ENCODE measurements at regions not wholly inside any gene's neighbourhood (a gene's known extent, or its start where the extent isn't known, plus 50 kb on each side); places are given as distances from the start of the nearest gene placed in this dataset.

DNA sequence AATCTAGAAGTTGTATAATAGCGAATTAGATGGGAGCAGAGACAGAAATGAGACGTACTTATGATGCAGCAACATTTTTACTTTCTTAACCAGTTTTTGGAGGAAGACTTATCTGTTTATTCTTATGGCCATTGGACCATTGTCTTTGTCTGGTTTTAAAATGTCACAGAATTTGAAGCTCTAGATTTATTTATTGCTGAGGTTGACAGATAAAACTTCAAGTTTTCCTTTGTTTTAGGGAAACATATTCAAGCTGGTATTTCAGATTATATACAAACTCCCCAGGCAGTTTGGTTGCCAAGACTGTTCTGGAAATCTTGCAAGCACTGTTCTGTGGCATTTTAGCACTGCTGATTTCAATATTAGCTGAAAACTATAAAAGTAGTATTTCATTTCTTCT is 1021.7 kb downstream of the GALC start (continued):
- TF ChIP-seq, protein P1, sequence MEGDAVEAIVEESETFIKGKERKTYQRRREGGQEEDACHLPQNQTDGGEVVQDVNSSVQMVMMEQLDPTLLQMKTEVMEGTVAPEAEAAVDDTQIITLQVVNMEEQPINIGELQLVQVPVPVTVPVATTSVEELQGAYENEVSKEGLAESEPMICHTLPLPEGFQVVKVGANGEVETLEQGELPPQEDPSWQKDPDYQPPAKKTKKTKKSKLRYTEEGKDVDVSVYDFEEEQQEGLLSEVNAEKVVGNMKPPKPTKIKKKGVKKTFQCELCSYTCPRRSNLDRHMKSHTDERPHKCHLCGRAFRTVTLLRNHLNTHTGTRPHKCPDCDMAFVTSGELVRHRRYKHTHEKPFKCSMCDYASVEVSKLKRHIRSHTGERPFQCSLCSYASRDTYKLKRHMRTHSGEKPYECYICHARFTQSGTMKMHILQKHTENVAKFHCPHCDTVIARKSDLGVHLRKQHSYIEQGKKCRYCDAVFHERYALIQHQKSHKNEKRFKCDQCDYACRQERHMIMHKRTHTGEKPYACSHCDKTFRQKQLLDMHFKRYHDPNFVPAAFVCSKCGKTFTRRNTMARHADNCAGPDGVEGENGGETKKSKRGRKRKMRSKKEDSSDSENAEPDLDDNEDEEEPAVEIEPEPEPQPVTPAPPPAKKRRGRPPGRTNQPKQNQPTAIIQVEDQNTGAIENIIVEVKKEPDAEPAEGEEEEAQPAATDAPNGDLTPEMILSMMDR (IDR thresholded peaks at IDR 0.05; ENCODE audit: poor library complexity, severe bottlenecking) = no peak

DNA sequence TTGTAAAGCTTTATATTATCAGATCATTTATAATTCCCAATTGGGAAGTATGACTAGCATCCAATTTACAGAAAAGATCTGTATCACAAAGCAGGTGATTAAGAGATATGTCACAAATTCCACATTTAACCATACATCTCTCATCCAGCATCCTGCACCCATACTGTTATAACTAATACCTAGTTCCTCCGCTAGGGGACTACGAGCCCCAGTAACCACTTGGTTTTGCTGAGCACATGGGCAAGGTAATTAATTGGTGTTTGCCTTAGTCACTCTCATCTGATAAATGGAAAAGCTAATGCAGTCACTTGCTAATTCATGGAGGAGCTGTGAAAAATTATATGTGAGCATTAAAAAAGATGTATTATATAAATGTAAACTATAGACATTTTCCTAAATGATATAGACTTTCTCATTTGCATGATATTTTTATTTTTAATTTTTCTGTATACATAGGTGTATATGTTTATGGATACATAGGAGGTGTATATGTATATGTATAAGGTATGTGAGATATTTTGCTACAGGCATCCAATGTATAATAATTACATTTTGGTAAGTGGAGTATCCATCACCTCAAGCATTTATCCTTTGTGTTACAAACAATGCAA is 1031.8 kb downstream of the GALC start:
- Histone ChIP-seq H3K4me3 (ENCODE audit: low read length) (no peak overlapping the region), H3F3A (ENCODE audit: insufficient read depth, low read length, poor library complexity, severe bottlenecking) (no peaks in the 10 kb centered on the region), H3K27ac (ENCODE audit: low read length) (no peak overlapping the region), H3K4me2 (ENCODE audit: low read length) (no peak overlapping the region), H2AFZ (ENCODE audit: low read depth, low read length) (no peak overlapping the region), H3K36me3 (ENCODE audit: insufficient read depth, low read length) (no peaks in the 10 kb centered on the region), H3K27me3 (ENCODE audit: insufficient read depth, low read depth, low read length) (no peaks in the 10 kb centered on the region), H4K20me1 (ENCODE audit: insufficient read depth) (no peaks in the 10 kb centered on the region), H3K79me2 (replicated peaks; ENCODE audit: insufficient read depth, low read length) (no peaks in the 10 kb centered on the region), H3K9ac (ENCODE audit: low read length) (no peak overlapping the region), H3K9me3 (ENCODE audit: low read length) (no peaks in the 10 kb centered on the region), H3K9me2 (ENCODE audit: insufficient read depth, low read length) (no peaks in the 10 kb centered on the region)
- no peak for TF ChIP-seq TAF1 (IDR thresholded peaks at IDR 0.05; ENCODE audit: low read depth)
- TF ChIP-seq, protein P1 (IDR thresholded peaks at IDR 0.05; ENCODE audit: poor library complexity, severe bottlenecking) = no peak
- no peak for TF ChIP-seq EP300 (conservative IDR thresholded peaks at IDR 0.05; ENCODE audit: poor library complexity, severe bottlenecking)
- TF ChIP-seq RAD21 (conservative IDR thresholded peaks at IDR 0.05) = no peak
- TF ChIP-seq POLR2AphosphoS5 (IDR thresholded peaks at IDR 0.05) = no peak
- TF ChIP-seq MXI1 (conservative IDR thresholded peaks at IDR 0.05; ENCODE audit: poor library complexity, severe bottlenecking) = no peak
- TF ChIP-seq, protein P2, sequence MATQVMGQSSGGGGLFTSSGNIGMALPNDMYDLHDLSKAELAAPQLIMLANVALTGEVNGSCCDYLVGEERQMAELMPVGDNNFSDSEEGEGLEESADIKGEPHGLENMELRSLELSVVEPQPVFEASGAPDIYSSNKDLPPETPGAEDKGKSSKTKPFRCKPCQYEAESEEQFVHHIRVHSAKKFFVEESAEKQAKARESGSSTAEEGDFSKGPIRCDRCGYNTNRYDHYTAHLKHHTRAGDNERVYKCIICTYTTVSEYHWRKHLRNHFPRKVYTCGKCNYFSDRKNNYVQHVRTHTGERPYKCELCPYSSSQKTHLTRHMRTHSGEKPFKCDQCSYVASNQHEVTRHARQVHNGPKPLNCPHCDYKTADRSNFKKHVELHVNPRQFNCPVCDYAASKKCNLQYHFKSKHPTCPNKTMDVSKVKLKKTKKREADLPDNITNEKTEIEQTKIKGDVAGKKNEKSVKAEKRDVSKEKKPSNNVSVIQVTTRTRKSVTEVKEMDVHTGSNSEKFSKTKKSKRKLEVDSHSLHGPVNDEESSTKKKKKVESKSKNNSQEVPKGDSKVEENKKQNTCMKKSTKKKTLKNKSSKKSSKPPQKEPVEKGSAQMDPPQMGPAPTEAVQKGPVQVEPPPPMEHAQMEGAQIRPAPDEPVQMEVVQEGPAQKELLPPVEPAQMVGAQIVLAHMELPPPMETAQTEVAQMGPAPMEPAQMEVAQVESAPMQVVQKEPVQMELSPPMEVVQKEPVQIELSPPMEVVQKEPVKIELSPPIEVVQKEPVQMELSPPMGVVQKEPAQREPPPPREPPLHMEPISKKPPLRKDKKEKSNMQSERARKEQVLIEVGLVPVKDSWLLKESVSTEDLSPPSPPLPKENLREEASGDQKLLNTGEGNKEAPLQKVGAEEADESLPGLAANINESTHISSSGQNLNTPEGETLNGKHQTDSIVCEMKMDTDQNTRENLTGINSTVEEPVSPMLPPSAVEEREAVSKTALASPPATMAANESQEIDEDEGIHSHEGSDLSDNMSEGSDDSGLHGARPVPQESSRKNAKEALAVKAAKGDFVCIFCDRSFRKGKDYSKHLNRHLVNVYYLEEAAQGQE (IDR thresholded peaks at IDR 0.05; ENCODE audit: borderline replicate concordance) = no peak
- TF ChIP-seq SMC3 (conservative IDR thresholded peaks at IDR 0.05; ENCODE audit: poor library complexity) = no peak
- no peak for TF ChIP-seq EZH2 (IDR thresholded peaks at IDR 0.05; ENCODE audit: borderline replicate concordance, insufficient read depth, low read length, poor library complexity, severe bottlenecking)
